SK-N-SH treated with all-trans-retinoic acid at 6 μM for 48 hours (cell line): ENCODE measurements at regions not wholly inside any gene's neighbourhood (a gene's known extent, or its start where the extent isn't known, plus 50 kb on each side); places are given as distances from the start of the nearest gene placed in this dataset.

Source experiments
- ATAC-seq: fragments of 200-7000 bp; cut with Tn5 transposase; 3 replicates; pipeline ENCODE4 v1.9.1; 2020; ENCODE audit warnings: mild to moderate bottlenecking, moderate library complexity
- ARNTL ChIP-seq: fragments of 450-650 bp; formaldehyde crosslinking; IDR thresholded peaks from 2 replicates; pipeline ENCODE4 v1.5.0; 2020; ENCODE audit warnings: low read depth, mild to moderate bottlenecking, moderate library complexity, borderline replicate concordance
- BACH2 ChIP-seq: fragments of 250-450 bp; sonication (Bioruptor Pico); IDR thresholded peaks from 2 replicates; pipeline ENCODE4 v1.9.0; 2021; ENCODE audit warnings: mild to moderate bottlenecking, borderline replicate concordance
- CREB5 ChIP-seq: fragments of 250-450 bp; sonication (Bioruptor Pico); IDR thresholded peaks from 2 replicates; pipeline ENCODE4 v1.5.1; 2020; ENCODE audit warnings: low read depth, mild to moderate bottlenecking, moderate library complexity
- CSDC2 ChIP-seq: fragments of 250-450 bp; sonication (Bioruptor Pico); IDR thresholded peaks from 2 replicates; pipeline ENCODE4 v1.5.0; 2020; ENCODE audit warnings: mild to moderate bottlenecking, moderate library complexity
- CSRNP3 ChIP-seq: fragments of 250-450 bp; sonication (Bioruptor Pico); IDR thresholded peaks from 2 replicates; pipeline ENCODE4 v1.5.1; 2021; ENCODE audit warnings: mild to moderate bottlenecking, moderate library complexity
- ESRRG ChIP-seq: fragments of 250-450 bp; sonication (Bioruptor Pico); IDR thresholded peaks from 2 replicates; pipeline ENCODE4 v1.6.1; 2021; ENCODE audit warnings: mild to moderate bottlenecking
- OSR1 ChIP-seq: fragments of 250-450 bp; sonication (Bioruptor Pico); IDR thresholded peaks from 2 replicates; pipeline ENCODE4 v1.8.0; 2022; ENCODE audit warnings: moderate library complexity, mild to moderate bottlenecking, inconsistent platforms
- PATZ1 ChIP-seq: fragments of 250-450 bp; sonication (Bioruptor Pico); IDR thresholded peaks from 2 replicates; pipeline ENCODE4 v1.8.0; 2020; ENCODE audit warnings: mild to moderate bottlenecking, moderate library complexity, borderline replicate concordance
- PPARA ChIP-seq: fragments of 250-450 bp; sonication (Bioruptor Pico); IDR thresholded peaks from 2 replicates; pipeline ENCODE4 v1.5.0; 2020; ENCODE audit warnings: mild to moderate bottlenecking, borderline replicate concordance
- SNAI2 ChIP-seq: fragments of 250-450 bp; sonication (Bioruptor Pico); IDR thresholded peaks from 2 replicates; pipeline ENCODE4 v1.5.0; 2020; ENCODE audit warnings: mild to moderate bottlenecking, moderate library complexity
- TCF4 ChIP-seq: fragments of 250-450 bp; sonication (Bioruptor Pico); IDR thresholded peaks from 2 replicates; pipeline ENCODE4 v1.8.0; 2021; ENCODE audit warnings: mild to moderate bottlenecking, moderate library complexity, borderline replicate concordance
- TSHZ2 ChIP-seq: fragments of 250-450 bp; sonication (Bioruptor Pico); IDR thresholded peaks from 2 replicates; pipeline ENCODE4 v1.5.0; 2020; ENCODE audit warnings: mild to moderate bottlenecking, moderate library complexity
- ZC3H10 ChIP-seq: fragments of 250-450 bp; sonication (Bioruptor Pico); IDR thresholded peaks from 2 replicates; pipeline ENCODE4 v1.5.1; 2021; ENCODE audit warnings: mild to moderate bottlenecking, moderate library complexity
- ZFP3 ChIP-seq: fragments of 250-450 bp; sonication (Bioruptor Pico); IDR thresholded peaks from 2 replicates; pipeline ENCODE4 v1.5.0; 2020; ENCODE audit warnings: mild to moderate bottlenecking, moderate library complexity
- ZFP30 ChIP-seq: fragments of 450-650 bp; formaldehyde crosslinking; IDR thresholded peaks from 2 replicates; pipeline ENCODE4 v1.5.0; 2022; ENCODE audit warnings: mild to moderate bottlenecking, moderate library complexity
- ZNF565 ChIP-seq: fragments of 450-650 bp; formaldehyde crosslinking; conservative IDR thresholded peaks from 2 replicates; pipeline ENCODE4 v1.5.0; 2020; ENCODE audit warnings: low read depth, mild to moderate bottlenecking, moderate library complexity
- ZNF8 ChIP-seq: fragments of 450-650 bp; formaldehyde crosslinking; IDR thresholded peaks from 2 replicates; pipeline ENCODE4 v1.5.0; 2020; ENCODE audit warnings: mild to moderate bottlenecking, moderate library complexity
- TF ChIP-seq, protein P1 (sequence below): fragments of 250-450 bp; sonication (Bioruptor Pico); IDR thresholded peaks from 2 replicates; pipeline ENCODE4 v1.8.0; 2021; ENCODE audit warnings: low read depth, mild to moderate bottlenecking, moderate library complexity, borderline replicate concordance

DNA sequence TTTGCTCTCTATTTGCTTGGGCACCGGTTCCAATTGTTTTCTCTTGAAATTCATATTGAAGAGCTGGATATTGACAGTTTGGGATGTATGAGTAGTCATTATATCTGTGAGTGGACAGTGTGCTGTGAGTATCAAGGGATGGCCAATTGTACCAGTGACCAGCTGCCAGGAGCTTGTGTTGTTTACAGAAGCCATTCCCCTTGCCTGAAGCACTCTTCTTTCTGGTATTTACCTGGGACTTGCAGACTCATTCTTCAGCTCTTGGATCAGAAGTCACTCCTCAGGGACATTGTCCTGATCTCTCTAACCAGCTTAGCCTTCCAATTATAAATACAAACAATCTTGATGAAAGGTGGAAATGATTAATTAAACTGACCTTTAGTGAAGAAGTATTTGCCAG is 438.3 kb upstream of the LRATD1 start:
- no peak for TF ChIP-seq CSRNP3
- no peak for TF ChIP-seq ZNF8 (CRISPR knock-in tag)
- TF ChIP-seq TCF4 (CRISPR knock-in tag) = no peak
- TF ChIP-seq CSDC2 = no peak
- TF ChIP-seq ZFP3 (CRISPR knock-in tag) = no peak
- no peak for ATAC-seq

DNA sequence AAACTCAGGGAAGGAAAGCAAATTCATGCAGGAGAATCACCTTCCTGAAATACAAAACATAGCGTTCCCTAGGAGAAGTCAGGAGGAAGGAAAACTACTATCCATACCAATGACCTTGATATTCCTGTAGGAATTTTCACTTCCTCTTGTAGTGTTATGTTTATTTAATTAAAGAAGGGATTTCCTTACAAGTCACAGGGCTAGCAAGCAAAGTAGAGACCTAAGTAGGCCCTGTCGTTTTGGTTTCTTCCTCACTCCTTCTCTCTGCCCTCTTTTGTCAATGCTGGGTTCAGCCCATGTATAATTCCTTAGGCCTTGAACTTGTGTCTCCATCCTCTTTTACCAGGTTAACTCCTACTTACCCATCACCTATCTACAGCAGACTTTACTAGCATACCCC is 435.2 kb upstream of the LRATD1 start:
- TF ChIP-seq PPARA (CRISPR knock-in tag) (no peak), PATZ1 (CRISPR knock-in tag) (no peak)
- ATAC-seq = no peak

DNA sequence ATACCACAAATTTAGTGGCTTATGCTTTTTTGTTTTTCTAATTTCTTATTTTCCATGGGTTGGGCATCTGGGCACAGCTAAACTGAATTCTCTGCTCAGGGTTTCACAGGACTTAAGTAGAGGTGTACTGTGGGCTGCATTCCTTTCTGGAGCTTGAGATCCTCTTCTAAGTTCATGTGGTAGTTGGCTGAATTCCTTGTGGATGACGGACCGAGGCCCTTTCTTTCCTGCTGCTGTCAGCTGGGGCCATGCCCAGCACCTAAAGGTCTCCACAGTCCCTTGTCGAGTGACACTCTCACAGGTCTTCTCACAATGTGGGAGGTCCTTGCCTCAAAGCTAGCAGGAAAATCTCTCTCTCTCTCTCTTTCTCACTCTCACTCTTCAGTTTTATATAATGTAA is 433.5 kb upstream of the LRATD1 start:
- no peak for ATAC-seq
- TF ChIP-seq ZNF8 (CRISPR knock-in tag) = no peak
- no peak for TF ChIP-seq ARNTL
- no peak for TF ChIP-seq ZNF565 (CRISPR knock-in tag)
- TF ChIP-seq, protein P1, sequence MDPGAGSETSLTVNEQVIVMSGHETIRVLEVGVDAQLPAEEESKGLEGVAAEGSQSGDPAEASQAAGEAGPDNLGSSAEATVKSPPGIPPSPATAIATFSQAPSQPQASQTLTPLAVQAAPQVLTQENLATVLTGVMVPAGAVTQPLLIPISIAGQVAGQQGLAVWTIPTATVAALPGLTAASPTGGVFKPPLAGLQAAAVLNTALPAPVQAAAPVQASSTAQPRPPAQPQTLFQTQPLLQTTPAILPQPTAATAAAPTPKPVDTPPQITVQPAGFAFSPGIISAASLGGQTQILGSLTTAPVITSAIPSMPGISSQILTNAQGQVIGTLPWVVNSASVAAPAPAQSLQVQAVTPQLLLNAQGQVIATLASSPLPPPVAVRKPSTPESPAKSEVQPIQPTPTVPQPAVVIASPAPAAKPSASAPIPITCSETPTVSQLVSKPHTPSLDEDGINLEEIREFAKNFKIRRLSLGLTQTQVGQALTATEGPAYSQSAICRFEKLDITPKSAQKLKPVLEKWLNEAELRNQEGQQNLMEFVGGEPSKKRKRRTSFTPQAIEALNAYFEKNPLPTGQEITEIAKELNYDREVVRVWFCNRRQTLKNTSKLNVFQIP = no peak
- no peak for TF ChIP-seq CREB5 (CRISPR knock-in tag)
- TF ChIP-seq PPARA (CRISPR knock-in tag) = no peak
- no peak for TF ChIP-seq ESRRG (CRISPR knock-in tag)

- no peak for ATAC-seq
Observed at GRCh38 chr2:14219306-14219705, 413.2 kb upstream of the LRATD1 start.

GRCh38 chr2:14220101-14220500 is 412.4 kb upstream of the LRATD1 start:
- ATAC-seq = no peak
- no peak for TF ChIP-seq ARNTL
- TF ChIP-seq PPARA (CRISPR knock-in tag) = no peak
- no peak for TF ChIP-seq BACH2 (CRISPR knock-in tag)
- no peak for TF ChIP-seq TSHZ2 (CRISPR knock-in tag)
- TF ChIP-seq OSR1 (CRISPR knock-in tag) = no peak
- TF ChIP-seq, protein P1 = no peak
- TF ChIP-seq ZFP30 = no peak
- no peak for TF ChIP-seq ZFP3 (CRISPR knock-in tag)

More at GRCh38 chr2:14219306-14219705, 413.2 kb upstream of the LRATD1 start:
- TF ChIP-seq OSR1 (CRISPR knock-in tag) = no peak
- no peak for TF ChIP-seq TSHZ2 (CRISPR knock-in tag)
- TF ChIP-seq SNAI2 (CRISPR knock-in tag) = no peak
- TF ChIP-seq ZC3H10 (CRISPR knock-in tag) = no peak
